GM21515 (cell line): ENCODE measurements at regions not wholly inside any gene's neighbourhood (a gene's known extent, or its start where the extent isn't known, plus 50 kb on each side); places are given as distances from the start of the nearest gene placed in this dataset.

ENCODE experiments used
- ATAC-seq: cut with Tn5 transposase; IDR thresholded peaks from one replicate; pipeline ENCODE4 v1.9.1; 2021; ENCODE audit not compliant: unreplicated experiment

DNA sequence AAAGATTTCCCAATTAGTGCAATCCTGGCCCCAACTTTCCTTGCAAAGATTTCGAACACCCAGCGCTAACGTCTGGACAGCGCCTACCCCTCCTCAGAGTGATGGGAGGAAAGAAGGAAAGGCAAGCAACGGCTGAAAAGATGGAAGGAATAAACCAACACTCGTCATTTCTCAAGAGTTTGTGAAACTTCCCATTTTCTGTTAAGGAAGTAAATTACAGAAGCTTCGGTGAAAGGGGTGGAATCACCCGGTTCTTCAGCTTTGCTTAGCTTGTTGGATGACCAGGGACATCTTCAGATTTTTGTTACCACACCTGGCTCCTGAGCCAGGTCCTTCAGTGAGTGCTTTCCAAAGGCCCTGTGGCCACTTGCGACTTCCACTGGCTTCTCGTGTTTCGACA is 313.1 kb downstream of the SKIDA1 start:
- ATAC-seq: no peak

GRCh38 chr10:21209495-21209894 is 312.4 kb upstream of the NEBL start:
- ATAC-seq: no peak

DNA sequence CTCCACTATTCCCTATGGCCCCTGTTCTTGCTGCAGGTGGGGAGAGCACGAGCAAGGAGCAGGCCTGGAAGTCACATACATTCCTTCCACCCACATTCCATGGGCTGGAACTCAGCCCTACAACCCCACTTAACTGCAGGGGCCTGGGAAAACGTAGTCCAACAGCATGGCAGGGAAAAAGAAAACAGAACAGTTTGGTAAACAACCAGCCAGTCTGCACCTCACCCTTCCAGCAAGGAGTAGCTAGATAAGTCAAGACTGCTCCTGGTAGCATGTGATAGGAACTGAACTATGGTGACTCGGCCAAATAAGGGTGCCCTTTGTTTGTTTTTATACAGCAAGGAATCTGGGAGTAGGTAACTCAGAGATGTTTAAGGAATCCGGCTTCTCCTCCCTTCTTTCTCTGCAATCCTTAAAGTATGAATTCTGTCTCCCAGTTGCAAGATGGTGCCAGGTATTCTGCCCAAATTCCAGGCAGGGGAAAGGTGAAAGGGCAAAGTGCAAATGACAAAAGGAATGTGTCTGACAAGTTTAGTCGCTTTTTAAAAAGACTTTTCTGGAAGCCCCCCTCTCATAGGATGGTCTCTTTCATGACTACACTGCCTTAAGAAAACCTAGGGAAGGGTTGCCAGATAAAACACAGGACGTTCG is 311.7 kb upstream of the NEBL start:
- no peak for ATAC-seq

GRCh38 chr10:21207852-21208646 is 310.9 kb upstream of the NEBL start:
- no peak for ATAC-seq

GRCh38 chr10:21205328-21205727 is 308.2 kb upstream of the NEBL start:
- no peak for ATAC-seq

GRCh38 chr10:21203473-21204107 is 306.5 kb upstream of the NEBL start:
- ATAC-seq: no peak

- no peak for ATAC-seq
These were observed 305.8 kb upstream of the NEBL start for GRCh38 chr10:21202776-21203462.

GRCh38 chr10:21199501-21199900 is 302.4 kb upstream of the NEBL start:
- no peak for ATAC-seq

DNA sequence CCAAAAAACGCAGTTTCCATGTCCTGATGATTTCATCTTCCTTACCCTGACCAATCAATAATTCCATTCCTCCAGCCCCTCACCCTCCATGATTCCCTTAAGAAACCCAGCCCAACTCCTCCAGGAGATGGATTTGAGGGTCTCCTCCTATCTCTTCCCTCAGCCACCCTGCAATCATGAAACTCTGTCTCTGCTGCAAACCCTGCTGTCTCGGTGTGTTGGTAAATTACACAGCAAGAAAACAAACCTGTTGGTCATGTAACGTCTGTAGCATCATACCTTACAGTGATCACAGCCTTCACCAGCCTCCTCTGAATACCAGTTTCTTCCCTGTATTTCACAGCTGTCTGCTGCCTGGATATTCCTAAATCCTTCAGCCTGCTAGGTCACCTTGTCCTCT is 300.7 kb upstream of the NEBL start:
- ATAC-seq: no peak

DNA sequence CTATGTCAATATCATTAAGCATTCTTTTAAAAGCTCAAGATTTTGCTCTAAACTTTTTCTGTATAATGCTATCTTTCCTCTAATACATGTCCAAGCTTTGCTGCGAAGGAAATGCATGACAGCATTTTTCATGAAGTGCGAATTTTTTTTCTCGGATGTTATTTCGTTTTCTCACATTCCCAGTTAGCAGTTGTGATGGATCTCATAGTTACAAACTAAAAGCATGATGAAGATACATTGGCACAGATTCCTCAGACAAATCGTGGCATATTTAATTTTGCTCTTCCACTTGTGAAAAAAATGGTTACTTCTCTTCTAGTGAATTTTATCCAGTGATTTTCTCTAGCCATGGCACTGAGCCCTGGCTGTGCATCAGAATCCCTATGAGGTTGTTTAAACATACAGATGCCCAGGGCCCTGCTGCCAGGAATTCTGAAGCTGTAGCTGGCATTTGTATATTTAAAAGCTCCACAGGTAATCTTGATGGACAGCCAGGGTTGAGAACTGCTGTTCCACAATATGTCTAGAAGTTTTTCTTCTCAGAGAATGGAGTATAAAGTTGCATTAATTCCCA is 299.8 kb upstream of the NEBL start:
- no peak for ATAC-seq

DNA sequence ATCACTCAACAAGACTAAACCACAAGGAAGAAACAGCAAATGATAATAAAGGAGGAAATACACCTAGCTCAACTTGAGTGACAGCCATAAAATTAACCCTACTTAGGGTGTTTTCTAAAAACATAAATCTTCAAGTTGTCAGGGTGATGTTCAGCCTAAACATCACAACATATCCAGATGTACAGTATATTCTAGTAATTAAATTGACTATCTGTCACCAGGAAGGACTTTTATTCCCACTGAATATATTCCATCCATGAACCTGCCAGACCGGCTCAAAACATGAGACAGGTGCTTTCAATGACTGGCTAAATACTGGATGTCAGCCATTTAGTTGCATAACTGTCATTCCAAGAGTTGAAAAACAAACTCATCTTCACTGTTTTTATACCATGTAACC is 298.1 kb upstream of the NEBL start:
- ATAC-seq: no peak

GRCh38 chr10:21194510-21194993 is 297.4 kb upstream of the NEBL start:
- no peak for ATAC-seq

DNA sequence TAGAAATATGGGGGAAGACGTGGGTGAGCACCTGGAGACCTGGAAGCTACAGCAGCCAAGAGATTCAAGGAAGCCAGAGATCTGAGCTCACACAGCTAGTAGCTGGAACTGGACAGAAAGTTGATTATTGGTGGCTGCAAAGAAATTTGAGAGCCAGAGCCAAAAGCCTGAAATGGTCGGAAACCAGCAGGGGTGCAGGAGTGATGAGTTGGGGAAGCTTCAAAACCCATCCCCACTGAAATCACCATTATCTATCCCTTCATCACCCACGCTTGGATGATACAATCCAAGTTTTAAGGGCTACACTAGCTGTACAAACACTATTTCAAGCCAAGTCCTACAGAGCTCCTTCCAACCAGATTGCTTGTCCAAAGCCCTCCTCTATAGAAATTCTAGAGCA is 296.1 kb upstream of the NEBL start:
- ATAC-seq: no peak

GRCh38 chr10:21191512-21191911 is 294.4 kb upstream of the NEBL start:
- ATAC-seq: no peak

DNA sequence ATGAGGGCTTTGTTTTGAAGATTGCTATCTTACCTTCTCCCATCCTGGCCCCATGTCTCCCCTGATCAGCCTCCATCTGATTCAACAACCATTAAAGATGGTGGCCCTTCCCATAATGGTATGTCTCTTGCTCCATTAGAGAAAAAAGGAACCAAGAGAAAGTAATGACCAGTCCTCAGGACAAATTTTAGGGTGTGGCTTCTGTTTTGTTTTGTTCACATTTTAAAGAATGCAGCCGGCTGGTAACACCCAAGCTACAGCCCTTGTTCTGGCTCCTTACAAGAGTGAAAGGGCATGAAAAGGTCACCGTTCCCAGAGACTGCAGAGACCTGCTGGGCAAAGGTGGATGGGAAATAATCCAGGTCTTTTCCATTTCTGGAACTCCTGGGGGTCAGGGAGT is 287.9 kb upstream of the NEBL start:
- no peak for ATAC-seq

GRCh38 chr10:21184216-21184615 is 287.1 kb upstream of the NEBL start:
- no peak for ATAC-seq

DNA sequence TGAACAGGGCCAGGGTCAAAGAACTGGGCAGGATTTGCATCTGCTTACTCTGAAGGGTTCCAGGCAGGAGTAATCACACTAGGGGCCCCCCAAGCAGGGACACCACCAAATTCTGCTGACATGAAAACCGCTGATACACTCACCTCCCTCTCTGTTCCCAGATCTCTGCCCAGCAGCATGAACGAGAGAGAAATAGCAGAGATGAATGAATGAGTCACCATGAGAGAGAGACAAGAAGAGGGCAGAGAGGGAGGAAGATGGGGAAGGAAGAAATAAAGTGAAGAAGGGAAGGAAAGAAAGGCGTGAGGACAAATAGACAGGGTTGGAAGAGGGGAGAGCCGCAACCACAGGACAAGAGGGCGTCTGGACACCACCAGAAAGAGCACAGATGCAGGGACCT is 285.9 kb upstream of the NEBL start:
- ATAC-seq: no peak

- ATAC-seq: no peak
These were observed 284.3 kb upstream of the NEBL start for GRCh38 chr10:21181451-21181850.

GRCh38 chr10:21180604-21181003 is 283.5 kb upstream of the NEBL start:
- ATAC-seq: no peak

DNA sequence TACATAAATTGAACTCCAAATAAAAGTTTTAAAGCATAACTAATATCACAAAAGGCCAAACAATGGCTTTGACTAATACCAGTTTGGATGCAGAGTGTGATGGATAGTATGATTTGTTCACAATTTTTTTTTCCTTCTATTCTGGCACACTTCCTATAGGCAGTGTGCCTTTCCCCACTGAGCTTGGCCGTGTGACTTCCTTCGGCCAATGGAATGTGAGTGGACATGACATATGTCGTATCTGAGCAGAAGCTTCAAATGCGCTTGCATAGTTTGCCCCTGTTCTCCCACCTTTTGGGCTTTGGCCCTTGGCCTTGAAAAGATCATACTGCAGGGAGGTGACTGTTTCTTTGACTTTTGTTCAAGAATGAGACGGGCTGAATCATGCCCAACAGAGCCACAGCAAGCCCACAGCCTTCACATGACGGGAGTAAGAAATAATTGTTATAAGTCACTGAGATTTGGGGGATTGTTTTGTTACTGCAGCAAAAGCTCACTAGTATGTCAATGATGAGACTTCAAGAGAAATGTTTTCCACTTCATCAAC is 279.9 kb upstream of the NEBL start:
- no peak for ATAC-seq

GRCh38 chr10:21175797-21176196 is 278.7 kb upstream of the NEBL start:
- ATAC-seq: no peak
